ENCODE measurements at regions not wholly inside any gene's neighbourhood (a gene's known extent, or its start where the extent isn't known, plus 50 kb on each side); places are given as distances from the start of the nearest gene placed in this dataset.

DNA sequence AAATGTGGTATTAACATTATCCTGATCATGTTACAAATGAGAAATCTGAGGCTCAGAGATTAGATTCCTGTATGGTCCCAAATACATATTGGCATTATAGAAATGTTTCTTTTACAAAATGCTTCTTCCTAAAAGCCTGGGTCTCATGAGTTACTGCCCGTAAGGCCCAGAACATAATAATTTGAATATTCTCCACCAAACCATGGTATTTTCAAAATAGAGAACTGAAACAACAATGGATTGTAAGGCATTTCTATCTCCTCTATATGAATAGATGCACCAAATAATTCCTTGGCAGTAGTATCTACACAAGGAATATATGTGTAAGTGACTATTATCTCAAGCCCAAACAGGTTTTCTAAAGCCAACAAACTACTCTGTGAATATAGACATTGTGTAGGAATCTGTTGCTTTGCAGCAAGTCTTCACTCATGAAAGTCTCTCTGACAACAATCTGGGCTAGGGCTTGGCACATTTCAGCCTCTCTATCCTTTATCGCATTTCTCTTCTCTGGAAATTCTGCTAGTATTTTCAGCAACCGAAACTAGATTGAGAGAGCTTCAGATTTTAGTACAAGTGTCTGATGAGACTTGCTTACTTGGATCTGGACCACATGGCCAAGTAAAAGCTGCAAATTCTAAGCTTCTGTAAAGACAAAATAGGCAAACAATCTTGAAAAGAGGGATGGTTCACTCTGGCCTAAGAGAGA lies 112.8 kb upstream of the ARHGAP20 start:
- no peak for DNase-seq

DNA sequence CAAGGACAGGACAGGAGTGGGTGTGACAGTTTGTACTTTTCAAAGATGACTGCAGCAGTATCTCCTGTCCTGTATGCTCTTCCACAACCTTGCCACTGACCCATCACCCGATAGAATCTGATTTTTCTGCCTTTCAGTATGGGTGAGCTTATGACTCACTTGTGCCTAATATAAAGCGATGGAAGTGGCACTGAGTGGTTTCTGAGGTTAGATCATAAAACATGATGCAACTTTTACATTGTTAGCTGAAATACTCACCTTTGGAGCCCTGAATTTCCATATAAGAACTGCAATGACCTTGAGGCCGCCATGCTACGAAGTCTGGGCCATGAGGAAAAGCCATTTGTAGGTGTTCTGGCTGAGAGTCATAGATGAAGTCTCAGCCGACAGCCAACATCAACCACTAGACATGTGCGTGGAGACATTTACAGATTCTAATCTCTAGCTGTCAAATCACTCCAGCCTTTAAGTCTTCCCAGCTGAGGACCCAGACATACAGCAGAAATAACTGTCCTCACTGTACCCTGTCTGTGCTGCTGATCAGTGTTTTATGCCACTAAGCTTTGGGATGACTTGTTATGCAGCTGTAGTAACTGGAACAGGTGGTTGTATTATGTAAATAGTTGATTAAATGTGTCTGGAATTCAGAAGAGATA lies 105.9 kb upstream of the ARHGAP20 start:
- DNase-seq, result peak; percentile 4

DNA sequence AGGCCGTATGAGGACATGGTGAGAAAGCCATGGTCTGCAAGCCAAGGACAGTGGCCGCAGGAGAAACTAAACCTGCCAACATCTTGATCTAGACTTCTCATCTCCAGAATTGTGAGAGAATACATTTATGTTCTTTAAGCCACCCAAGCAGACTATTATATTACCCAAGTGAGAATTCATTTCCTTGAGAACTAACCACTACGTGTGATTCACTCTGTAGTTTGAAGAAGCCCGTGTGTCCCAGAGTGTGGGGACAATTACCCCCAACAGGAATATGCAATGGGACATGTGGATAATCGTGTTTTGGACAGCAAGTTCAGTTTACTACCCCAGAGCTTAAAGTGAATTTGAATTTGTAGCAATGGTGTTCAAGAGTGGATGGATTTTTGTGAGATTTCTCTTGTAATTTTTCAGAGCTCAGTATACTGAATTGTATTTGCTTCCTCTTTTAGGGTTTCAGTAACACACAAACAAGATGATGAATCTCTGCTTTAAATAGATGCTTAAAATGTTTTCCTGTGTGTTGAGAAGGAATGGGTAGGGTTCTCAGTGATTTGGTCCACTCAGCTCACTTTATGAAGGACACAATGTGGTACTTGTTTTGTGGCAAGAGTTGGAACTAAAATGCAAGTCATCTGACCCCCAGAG lies 100.0 kb upstream of the ARHGAP20 start:
- DNase-seq, result peak; percentile 35

DNA sequence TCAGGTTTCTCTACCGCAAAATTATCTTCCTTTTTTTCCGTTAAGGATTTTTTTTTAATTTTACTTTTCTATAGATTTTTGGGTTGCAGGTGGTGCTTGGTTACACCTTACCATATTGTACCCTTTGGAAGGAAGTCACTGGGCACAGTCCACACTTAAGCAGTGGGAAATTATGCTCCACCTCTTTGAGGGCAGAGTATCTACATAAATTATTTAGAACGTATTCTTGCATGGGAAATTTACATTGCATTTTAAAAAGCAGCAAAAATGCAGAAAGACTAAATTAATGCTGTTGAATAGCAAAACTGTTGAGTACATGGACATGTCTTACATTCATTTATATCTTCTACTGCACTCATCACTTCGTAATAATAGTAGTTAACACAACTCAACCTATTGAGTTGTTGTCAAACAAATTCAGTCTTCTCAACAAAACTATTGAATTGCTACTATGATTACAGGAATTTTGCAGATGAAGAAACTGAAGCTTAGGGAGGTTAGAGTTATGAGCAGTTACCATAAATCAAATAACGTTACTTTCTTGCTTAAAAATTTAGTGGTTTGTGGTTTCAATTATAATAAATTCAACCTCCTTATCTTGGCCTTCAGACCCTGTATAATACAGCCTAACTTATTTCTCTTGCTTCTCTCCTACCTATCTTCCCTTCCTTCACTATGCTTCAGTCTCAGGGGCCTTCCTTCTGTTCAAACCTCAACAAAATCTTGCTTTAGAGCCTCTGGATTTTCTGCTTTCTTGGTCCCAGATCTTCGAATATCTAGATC lies 97.4 kb upstream of the ARHGAP20 start:
- DNase-seq, result no peak

DNA sequence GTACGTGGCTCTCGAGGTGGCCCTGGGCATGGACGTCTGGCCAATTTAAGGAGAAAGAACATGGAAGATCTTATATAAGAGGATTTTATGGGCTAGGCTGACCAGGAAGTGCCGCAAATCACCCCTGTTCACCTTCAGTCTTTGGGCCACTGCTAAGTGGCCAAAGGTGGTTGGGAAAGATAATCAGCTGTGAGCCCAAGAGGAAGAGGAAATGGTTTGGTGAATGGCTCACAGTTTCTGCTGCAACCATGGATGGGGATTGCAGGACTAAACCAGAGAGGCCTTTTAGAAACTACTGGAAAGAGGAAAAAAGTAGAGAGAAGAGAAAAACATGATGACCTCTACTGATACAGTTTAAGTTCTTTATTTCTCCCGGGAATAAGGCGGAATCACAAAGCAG lies 96.0 kb upstream of the ARHGAP20 start:
- DNase-seq, result peak; percentile 64

DNA sequence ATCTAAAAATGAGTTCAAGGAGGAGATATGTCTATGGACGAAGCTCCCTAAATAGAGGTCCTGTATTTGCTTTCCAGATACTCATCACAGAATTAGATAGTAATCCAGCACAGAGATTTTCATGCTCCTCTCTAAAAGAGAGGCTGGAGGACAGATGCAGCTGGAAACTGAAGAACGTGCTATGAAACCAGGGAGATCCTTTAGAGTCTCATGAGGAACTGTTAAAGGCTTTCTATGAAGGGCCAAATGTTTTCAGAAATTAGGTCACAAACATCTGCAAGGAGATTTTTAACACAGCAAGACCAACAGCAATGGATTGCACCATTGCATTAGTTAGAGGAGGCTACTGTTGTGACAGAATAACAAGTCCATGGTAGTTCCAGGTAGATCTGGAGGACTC lies 95.6 kb upstream of the ARHGAP20 start:
- DNase-seq, result no peak

DNA sequence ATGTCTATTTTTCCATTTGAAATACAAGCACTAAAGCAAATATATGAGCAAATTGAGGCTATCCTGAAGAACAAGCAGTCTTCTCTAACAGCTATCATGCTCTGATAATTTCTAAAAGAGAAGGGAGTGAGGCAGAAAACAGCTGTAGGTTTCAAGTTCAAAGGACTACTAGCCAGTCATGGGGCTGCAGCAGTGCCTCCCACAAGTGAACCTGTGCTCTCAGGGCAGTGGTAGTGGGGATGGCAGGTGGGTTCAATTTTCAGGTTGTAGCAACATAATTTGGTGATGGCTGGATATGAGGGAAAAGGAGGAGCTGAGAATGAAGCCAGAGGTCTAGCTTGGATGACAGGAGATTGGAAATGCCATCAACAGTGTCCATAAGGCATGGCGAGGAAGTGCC lies 93.5 kb upstream of the ARHGAP20 start:
- DNase-seq, result no peak

DNA sequence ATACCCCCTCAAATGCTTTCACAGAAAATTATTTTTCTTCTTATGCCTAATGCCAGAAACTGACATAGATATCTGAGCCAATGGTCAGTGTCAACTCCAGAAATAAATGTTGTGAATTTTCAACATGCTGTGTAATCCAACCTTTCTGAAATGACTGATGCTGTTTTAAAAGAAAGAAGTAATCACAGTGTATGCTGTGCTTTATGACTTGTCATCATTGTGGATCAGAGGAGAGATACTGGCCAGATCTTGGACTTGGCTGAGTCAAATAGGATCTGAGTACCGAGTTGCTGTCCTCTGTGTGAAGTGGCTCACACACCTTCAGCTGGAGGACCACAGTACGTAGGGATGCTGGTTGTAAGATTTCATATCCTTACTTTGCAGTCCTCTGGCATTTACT lies 89.9 kb upstream of the ARHGAP20 start:
- no peak for DNase-seq

DNA sequence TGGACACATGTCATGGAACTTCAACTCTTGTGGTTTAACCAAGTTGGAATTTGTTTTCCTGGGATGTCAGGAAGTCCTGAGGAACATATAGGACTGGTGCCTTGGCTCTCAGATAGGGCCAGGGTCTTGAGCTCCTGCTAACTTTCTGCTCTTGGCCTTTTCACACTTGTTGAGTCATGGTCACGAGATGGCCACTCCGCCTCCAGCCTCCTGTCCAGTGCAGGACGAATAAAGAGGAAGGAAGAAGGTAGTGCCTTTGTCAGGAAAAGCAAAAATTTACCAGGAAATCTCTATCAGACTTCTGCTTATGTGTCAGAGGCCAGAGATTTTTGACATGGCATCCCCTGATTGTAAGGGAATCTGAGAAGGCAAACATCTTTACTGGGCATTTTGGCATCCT lies 89.1 kb upstream of the ARHGAP20 start:
- DNase-seq, result peak; percentile 79

DNA sequence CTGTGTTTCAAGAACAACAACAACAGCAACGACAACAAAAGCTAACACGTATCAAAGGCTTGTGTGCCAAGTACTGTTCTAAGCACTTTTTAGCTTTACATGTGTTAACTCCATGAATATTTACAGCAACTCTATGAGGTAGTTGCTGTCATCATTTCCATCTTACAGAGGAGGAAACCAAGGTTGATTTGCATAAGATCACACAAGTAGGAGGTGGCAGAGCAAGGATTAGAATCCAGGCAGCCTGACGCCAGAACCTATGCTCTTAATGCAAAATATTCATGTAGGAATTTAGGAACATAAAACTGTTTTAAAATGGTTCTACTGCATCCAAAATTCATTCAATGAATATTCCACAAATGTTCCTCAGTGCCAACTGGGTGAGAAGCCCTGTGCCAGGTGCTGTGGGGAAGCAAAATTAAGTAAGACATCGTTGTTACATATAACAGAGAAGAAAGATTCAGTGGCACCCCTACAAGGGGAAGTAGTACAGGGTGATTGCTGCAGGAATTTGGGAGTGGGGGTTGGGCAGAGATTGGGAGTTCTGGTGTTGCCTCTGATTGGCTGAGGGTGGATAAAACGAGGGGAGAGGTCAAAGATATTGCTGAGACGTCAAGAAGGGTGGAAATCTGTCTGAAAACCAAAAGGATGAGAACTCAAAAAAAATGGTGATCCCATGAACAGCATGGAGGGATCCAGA lies 86.1 kb upstream of the ARHGAP20 start:
- DNase-seq, result peak; percentile 69

DNA sequence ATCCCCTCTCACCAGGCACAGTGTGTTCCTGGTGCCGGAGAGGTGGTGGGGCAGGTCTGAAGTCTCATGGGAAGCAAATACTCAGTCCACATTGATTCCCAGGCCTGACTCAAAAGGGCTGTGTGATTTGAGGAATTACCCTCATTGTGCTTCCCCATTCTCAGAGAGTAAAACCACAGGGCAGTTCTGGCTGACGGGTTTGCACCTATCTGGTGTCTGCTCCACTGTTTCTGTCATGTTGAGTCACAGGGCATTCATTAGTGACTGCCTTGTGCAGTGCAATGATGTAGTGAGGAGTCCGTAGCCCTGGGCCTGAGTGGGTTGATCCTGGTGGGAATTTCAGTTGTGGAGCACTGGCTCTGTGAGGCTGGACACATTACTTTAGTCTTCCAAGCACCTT lies 85.2 kb upstream of the ARHGAP20 start:
- peak; percentile 97 for DNase-seq

DNA sequence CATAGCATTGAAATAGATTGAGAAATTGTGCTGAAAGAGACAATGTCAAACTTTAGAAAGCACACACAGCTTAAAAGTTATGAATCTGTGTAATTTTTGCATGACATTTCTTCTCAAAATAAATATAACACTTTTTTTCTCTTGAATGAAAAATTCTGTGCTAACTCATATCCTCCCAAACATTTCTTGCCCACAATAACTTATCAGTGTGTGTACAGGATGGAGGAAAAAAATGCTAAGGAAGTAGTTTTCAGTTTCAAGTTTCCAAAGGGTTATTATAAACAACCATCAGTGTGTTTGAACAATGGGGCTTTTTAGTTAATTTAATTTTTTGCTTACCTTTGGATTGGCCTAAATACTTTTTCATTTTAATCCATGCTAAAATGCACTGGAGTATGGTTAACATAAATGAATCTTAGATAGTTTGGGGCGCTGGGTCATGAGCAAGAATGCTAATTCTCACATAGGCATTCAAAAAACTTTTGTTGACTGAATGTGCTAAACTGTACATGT lies 82.9 kb upstream of the ARHGAP20 start:
- DNase-seq, result no peak

DNA sequence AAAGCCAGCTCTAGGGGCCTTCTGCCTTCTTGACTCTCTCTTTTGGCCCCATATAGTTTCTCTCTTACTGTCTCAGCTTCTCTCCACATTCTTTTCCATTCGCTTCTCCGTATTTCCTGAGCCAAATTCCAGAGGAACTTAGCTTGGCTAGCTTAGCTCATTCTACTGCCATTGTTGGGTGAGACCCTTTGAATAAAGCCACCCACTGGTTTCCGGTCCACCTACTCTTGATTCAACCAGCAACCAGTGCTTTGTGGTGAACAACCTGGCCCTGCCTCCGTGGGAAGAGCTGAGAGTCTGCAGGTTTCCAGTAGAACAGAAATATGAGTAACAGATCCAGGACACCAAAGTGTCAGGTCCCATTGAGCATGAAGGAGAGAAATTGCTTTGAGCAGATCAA lies 81.3 kb upstream of the ARHGAP20 start:
- DNase-seq, result no peak

DNA sequence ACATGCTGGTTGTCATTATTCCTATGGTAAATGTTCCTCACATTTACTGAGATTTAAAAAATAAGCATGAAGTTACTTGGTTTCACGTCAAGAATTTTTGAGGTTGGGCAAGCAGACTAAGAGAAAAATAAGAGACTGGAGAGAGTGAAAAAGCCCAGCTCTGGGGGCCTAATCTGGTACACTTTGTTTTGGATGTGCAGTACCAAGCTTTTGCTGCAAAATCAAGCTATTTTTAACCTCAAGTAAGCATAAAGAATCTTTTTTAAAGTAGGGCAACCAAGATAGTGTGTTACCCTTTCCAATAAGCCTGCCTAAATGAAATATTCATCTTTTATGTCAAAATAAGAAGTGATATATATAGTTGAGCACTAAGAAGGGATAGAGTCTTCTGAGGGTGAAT lies 79.4 kb upstream of the ARHGAP20 start:
- DNase-seq, result no peak

DNA sequence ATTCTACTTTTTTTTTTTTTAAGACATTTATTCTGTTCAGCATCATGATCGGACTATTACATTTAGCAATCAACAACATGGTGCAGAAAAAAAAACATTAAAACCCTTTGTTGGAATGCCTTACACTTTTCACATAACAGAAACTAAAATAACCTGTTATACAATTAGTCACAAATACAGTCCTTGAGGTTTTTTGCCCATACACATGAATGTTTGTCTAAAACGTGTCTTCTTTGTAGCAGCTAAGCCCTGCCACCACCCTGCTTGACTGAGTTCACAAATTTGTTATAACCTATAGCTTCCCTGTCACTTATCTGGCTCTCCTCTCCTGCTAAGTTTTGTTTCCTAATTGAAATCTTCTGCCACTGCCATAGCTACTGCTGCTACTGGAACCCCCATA lies 75.4 kb upstream of the ARHGAP20 start:
- no peak for DNase-seq

DNA sequence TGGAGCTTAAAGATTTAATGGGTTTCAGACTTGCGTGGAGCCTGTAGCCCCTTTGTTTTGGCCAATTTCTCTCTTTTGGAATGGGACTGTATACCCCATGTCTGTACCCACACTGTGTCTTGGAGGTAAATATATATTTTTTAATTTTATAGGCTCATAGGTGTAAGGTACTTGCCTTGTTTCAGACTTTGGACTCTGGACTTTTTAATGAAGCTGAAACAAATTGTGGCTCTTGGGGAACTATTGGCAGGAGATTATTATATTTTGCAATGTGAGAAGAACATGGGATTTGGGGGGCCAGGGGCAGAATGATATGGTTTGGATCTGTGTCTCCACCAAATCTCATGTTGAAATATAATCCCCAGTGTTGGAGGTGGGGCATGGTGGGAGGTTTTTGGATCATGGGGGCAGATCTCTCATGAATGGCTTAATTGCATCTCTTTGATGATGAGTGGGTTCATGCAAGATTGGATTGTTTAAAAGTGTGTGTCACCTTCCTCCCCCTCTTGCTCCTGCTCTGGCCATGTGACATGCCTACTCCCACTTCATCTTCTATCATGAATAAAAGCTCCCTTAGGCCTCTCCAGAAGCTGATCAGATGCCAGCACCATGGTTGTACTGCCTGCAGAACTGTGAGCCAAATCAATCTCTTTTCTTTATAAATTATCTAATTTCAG lies 74.1 kb upstream of the ARHGAP20 start:
- no peak for DNase-seq

DNA sequence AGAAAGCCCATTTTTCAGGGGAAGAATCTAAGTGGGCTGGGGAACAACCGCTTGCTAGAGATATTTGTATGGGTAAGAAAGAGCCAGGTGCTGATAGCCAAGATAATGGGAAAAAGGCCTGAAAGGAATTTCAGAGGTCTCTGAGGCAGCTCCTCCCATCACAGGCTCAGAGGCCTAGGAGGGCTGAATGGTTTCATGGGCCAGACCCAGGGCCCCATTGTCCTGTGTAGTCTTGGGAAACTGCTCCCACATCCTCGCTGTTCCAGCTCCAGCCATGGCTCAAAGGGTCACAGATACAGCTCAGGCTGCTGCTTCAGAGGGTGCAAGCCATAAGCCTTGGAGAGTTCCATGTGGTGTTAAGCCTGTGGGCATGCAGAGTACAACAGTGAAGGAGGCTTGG lies 73.2 kb upstream of the ARHGAP20 start:
- DNase-seq, result no peak

DNA sequence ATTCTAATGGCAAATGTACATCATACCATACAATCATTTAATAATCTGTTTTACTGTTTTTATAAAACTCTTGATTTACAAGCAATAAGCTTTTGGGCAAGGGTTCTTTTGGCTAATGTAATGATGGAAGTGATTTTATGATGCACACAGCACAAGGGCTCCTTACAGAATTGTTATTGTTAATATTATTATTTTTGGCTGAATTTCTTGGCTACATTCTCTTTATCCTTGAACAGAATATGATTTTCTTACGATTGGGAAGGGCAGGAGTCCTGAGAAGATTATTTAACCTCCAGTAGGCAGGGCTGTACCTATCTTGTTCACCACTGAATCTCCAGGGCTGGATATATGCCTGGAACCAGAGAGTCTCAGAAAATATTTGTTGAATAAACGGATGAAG lies 70.4 kb upstream of the ARHGAP20 start:
- no peak for DNase-seq

DNA sequence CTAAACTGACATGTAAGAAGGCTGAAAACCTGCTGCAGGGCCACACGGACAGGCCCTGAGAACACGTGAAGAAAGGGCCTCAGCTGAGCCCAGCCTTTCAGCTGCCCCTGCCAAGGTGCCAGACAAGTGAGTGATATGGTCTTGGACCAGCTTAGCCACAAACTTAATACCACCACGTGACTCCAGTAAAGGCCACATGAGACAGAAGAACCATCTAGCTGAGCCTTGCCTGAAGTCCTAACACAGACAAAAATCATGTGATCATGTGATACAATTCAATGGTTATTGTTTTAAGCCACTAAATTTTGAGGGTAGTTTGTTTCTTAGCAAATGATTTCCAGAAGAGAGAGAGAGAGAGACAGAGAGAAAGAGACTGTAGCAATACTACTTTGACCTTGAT lies 66.9 kb upstream of the ARHGAP20 start:
- DNase-seq, result no peak

DNA sequence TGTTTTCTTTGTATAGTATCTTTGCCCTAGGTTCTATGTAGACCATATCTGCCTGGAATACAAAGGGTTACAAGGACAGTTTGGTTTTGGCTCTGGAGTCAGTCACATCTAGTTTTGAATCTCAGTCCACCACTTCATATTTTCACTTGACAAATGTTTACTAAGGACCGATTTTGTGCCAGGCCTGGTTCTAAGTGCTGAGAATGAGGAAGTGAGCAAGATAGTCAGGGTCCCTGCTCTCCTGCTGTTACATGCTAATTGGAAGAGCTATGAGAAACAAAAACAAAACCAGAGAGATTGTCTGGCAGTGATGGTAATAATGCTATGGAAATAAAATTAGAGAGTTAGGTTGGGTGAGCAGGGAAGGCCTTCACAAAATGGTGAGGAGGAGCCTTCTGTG lies 66.1 kb upstream of the ARHGAP20 start:
- DNase-seq, result peak; percentile 44

DNA sequence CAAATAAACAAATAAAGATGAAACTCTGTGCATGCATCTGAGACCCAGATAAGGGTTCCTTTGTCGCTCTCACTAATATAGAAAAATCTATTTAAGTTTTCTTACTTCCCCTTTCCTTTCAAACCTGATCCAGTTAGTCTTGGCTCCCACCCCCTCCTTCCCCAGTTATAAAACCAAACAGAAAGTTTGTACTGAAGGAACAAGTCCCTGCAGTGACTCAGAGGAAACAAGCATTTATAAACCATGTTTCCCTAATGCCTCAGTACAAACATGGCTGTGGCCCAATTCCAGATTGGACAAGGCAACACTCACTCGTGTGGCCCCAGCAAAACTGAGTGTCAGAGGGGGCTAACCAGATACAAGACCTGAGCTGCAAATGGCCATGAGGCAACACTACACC lies 65.5 kb upstream of the ARHGAP20 start:
- DNase-seq, result peak; percentile 86

DNA sequence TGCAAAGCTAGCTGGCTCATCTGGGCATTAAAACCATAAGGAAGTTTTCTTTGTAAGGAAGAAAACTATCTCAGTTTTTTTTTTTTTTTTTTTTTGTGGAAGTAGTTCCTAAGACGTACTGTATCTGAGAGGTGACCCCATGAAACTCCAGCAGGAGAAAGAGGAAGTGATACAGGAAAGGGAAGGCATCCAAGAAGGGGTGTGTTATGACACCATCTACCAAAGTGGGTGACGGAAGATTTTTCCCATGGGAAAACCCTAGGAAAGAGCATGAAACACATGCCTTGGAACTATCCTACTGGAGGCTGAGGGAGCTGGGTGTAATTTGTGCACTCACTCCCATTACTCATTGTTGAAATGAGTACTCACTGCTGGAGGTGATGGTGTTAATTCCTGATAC lies 63.8 kb upstream of the ARHGAP20 start:
- DNase-seq, result peak; percentile 75
